ENCODE measurements at regions not wholly inside any gene's neighbourhood (a gene's known extent, or its start where the extent isn't known, plus 50 kb on each side); places are given as distances from the start of the nearest gene placed in this dataset.

GRCh38 chr4:159051245-159052071, 51.4 kb upstream of the RAPGEF2 start:
- TF ChIP-seq ATF3 (IDR thresholded peaks at IDR 0.05; ENCODE audit: borderline replicate concordance, extremely low read depth, low read depth, low read length) (no peak), RELB (IDR thresholded peaks at IDR 0.05; ENCODE audit: low read depth) (peak; percentile 88), CEBPZ (IDR thresholded peaks at IDR 0.05; ENCODE audit: low read depth, low read length) (no peak), TBL1XR1 (IDR thresholded peaks at IDR 0.05; ENCODE audit: low read depth, low read length) (peak; percentile 40; the same call in 1 of the 2 replicates), NR2C1 (IDR thresholded peaks at IDR 0.05) (no peak), HDAC6 (IDR thresholded peaks at IDR 0.05; ENCODE audit: unreplicated experiment) (no peak), CBX5 (IDR thresholded peaks at IDR 0.05; ENCODE audit: low read depth) (0 out of 2 replicates have a peak, but pooled peaks have one; percentile 61)
